ENCODE measurements at regions not wholly inside any gene's neighbourhood (a gene's known extent, or its start where the extent isn't known, plus 50 kb on each side); places are given as distances from the start of the nearest gene placed in this dataset.

DNA sequence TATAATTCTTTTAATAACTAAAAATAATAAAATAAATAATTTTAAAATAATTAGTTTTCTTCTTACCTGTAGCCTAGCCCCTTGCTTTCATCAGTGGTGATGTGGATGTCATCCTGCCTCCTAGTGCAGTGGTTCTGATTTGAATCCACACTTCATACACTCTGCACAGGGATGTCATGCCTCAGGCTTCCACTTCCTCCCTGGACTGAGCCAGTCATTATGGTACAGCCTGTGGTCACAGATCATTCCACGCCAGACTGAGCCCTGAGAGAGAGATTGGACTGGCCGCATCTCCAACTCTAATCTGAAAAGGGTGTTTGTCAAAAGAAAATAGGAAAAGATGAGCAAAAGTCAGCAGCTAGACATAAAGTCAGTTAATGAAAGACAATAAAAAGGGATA is 436.2 kb upstream of the IGFBP3 start:
- no peaks in the 10 kb centered on the region for H3K79me2 ChIP-seq (ENCODE audit: insufficient read depth, low read length)
- no peak overlapping the region for H3K4me3 ChIP-seq (replicated peaks in 1 of 2; ENCODE audit: low read depth in 1 of 2, low read length in 2 of 2)
- ChIA-PET RAD21 (ENCODE audit: low non-redundant PET in 1 of 2, low total read pairs in 2 of 2, uncharacterized antibody in 2 of 2, unreplicated experiment in 2 of 2) (no interaction called here), POLR2A (no interaction called here), CTCF (interaction anchor here (2.1 kb wide), 1 partner anchor 434 kb away, joined by 8 read pairs; no protein-coding TSS in a partner anchor)
- no peak overlapping the region for H3K9ac ChIP-seq (ENCODE audit: low read length)
- no peaks in the 10 kb centered on the region for H4K20me1 ChIP-seq (ENCODE audit: insufficient read depth)
- TF ChIP-seq POLR2AphosphoS5 (IDR thresholded peaks at IDR 0.05; ENCODE audit: low read depth, low read length), result no peak
- no peak for TF ChIP-seq POLR2A (IDR thresholded peaks at IDR 0.05; ENCODE audit: borderline replicate concordance, extremely low read depth, insufficient read depth, insufficient read length)
- TF ChIP-seq ZFX (IDR thresholded peaks at IDR 0.05), result no peak
- TF ChIP-seq EZH2phosphoT487 (IDR thresholded peaks at IDR 0.05; ENCODE audit: borderline replicate concordance), result no peak
- TF ChIP-seq SP1 (IDR thresholded peaks at IDR 0.05; ENCODE audit: low read depth), result no peak
- TF ChIP-seq YY1 (IDR thresholded peaks at IDR 0.05; ENCODE audit: extremely low read depth, insufficient replicate concordance, low read depth, low read length), result no peak
- TF ChIP-seq SRF (IDR thresholded peaks at IDR 0.05; ENCODE audit: low read depth), result no peak
- TF ChIP-seq EGR1 (IDR thresholded peaks at IDR 0.05; ENCODE audit: low read depth), result no peak
- no peak for TF ChIP-seq SIN3A (IDR thresholded peaks at IDR 0.05; ENCODE audit: low read depth)
- no peak for TF ChIP-seq JUND (IDR thresholded peaks at IDR 0.05)
- TF ChIP-seq, protein P1, sequence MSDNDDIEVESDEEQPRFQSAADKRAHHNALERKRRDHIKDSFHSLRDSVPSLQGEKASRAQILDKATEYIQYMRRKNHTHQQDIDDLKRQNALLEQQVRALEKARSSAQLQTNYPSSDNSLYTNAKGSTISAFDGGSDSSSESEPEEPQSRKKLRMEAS (IDR thresholded peaks at IDR 0.05), result no peak
- no peak for TF ChIP-seq FOSL1 (IDR thresholded peaks at IDR 0.05; ENCODE audit: low read depth)
- no peak for TF ChIP-seq CBX3 (IDR thresholded peaks at IDR 0.05; ENCODE audit: low read depth)
- no peak overlapping the region for H3K27ac ChIP-seq (ENCODE audit: low read depth, low read length)
- no peak for DNase-seq (ENCODE audit: low read depth, low spot score)
- H3K27me3 ChIP-seq (ENCODE audit: insufficient read depth, low read length), result no peaks in the 10 kb centered on the region
- H3K9me2 ChIP-seq (ENCODE audit: insufficient read depth), result no peaks in the 10 kb centered on the region
- intact Hi-C loops (cut with micrococcal nuclease), result no loop called here
- no peaks in the 10 kb centered on the region for H3K4me1 ChIP-seq (ENCODE audit: control insufficient read depth in 1 of 2, insufficient read depth in 2 of 2, low read length in 2 of 2)
- H3K9me3 ChIP-seq (ENCODE audit: control insufficient read depth in 1 of 2, insufficient read depth in 1 of 2, low read depth in 1 of 2, low read length in 2 of 2), result no peaks in the 10 kb centered on the region
- H3K36me3 ChIP-seq (ENCODE audit: control insufficient read depth in 1 of 2, insufficient read depth in 2 of 2, low read length in 2 of 2), result no peaks in the 10 kb centered on the region
- no TSS peak for BruUV-seq (replicated peaks)
- H3K4me2 ChIP-seq (ENCODE audit: low read length), result no peak overlapping the region
- no peak for ATAC-seq
- H2AFZ ChIP-seq (ENCODE audit: low read depth, low read length, poor library complexity, severe bottlenecking), result no peak overlapping the region

DNA sequence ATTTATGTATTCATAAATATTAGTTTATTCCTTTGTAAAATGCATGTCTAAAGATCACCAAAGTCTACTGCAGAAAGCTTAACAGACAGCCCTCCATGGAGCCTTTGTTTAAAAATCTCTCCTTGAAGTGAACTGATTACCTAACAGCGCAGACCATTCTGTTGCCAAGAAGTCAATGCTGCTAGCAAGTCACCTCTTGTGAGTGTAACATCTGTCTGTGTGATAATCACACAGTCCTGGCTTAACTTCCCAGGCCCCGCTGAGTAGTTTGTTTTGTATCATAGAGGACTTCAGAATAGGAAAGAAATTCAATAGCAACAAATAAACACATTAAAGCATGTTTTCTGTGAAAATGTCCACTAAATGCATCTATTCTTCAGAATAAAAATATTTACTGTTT is 435.3 kb upstream of the IGFBP3 start:
- ATAC-seq, result no peak
- CTCF ChIA-PET, result interaction anchor here (1.5 kb wide), 1 partner anchor 433 kb away, joined by 6 read pairs; no protein-coding TSS in a partner anchor

More for the DNA sequence above, 435.3 kb upstream of the IGFBP3 start:
- Histone ChIP-seq H3K4me2 (ENCODE audit: low read length) (no peak overlapping the region), H3K27ac (ENCODE audit: low read depth, low read length) (no peak overlapping the region), H3K79me2 (ENCODE audit: insufficient read depth, low read length) (no peaks in the 10 kb centered on the region), H2AFZ (ENCODE audit: low read depth, low read length, poor library complexity, severe bottlenecking) (no peak overlapping the region), H3K4me1 (ENCODE audit: control insufficient read depth in 1 of 2, insufficient read depth in 2 of 2, low read length in 2 of 2) (no peaks in the 10 kb centered on the region), H3K9me2 (ENCODE audit: insufficient read depth) (no peaks in the 10 kb centered on the region), H3K9me3 (ENCODE audit: control insufficient read depth in 1 of 2, insufficient read depth in 1 of 2, low read depth in 1 of 2, low read length in 2 of 2) (no peaks in the 10 kb centered on the region), H3K36me3 (ENCODE audit: control insufficient read depth in 1 of 2, insufficient read depth in 2 of 2, low read length in 2 of 2) (no peaks in the 10 kb centered on the region), H3K27me3 (ENCODE audit: insufficient read depth, low read length) (no peaks in the 10 kb centered on the region), H4K20me1 (ENCODE audit: insufficient read depth) (no peaks in the 10 kb centered on the region), H3K4me3 (replicated peaks in 1 of 2; ENCODE audit: low read depth in 1 of 2, low read length in 2 of 2) (no peak overlapping the region), H3K9ac (ENCODE audit: low read length) (no peak overlapping the region)
- no peak for TF ChIP-seq POLR2AphosphoS5 (IDR thresholded peaks at IDR 0.05; ENCODE audit: low read depth, low read length)
- no peak for TF ChIP-seq ZNF274 (IDR thresholded peaks at IDR 0.05; ENCODE audit: low read depth, low read length)
- no peak for TF ChIP-seq JUND (IDR thresholded peaks at IDR 0.05)
- no peak for TF ChIP-seq EZH2phosphoT487 (IDR thresholded peaks at IDR 0.05; ENCODE audit: borderline replicate concordance)
- TF ChIP-seq, protein P2, sequence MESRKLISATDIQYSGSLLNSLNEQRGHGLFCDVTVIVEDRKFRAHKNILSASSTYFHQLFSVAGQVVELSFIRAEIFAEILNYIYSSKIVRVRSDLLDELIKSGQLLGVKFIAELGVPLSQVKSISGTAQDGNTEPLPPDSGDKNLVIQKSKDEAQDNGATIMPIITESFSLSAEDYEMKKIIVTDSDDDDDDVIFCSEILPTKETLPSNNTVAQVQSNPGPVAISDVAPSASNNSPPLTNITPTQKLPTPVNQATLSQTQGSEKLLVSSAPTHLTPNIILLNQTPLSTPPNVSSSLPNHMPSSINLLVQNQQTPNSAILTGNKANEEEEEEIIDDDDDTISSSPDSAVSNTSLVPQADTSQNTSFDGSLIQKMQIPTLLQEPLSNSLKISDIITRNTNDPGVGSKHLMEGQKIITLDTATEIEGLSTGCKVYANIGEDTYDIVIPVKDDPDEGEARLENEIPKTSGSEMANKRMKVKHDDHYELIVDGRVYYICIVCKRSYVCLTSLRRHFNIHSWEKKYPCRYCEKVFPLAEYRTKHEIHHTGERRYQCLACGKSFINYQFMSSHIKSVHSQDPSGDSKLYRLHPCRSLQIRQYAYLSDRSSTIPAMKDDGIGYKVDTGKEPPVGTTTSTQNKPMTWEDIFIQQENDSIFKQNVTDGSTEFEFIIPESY (IDR thresholded peaks at IDR 0.05; ENCODE audit: extremely low read depth, insufficient replicate concordance, low read length), result no peak
- TF ChIP-seq SP1 (IDR thresholded peaks at IDR 0.05; ENCODE audit: low read depth), result no peak
- TF ChIP-seq CEBPB (IDR thresholded peaks at IDR 0.05; ENCODE audit: low read depth), result no peak
- TF ChIP-seq EGR1 (IDR thresholded peaks at IDR 0.05; ENCODE audit: low read depth), result no peak
- no peak for TF ChIP-seq SRF (IDR thresholded peaks at IDR 0.05; ENCODE audit: low read depth)
- DNase-seq (ENCODE audit: low read depth, low spot score), result no peak
- POLR2A ChIA-PET, result no interaction called here
- BruUV-seq (replicated peaks), result no TSS peak
- intact Hi-C loops (cut with micrococcal nuclease), result no loop called here
- RAD21 ChIA-PET (ENCODE audit: low non-redundant PET in 1 of 2, low total read pairs in 2 of 2, uncharacterized antibody in 2 of 2, unreplicated experiment in 2 of 2), result no interaction called here
